ENCODE measurements at regions not wholly inside any gene's neighbourhood (a gene's known extent, or its start where the extent isn't known, plus 50 kb on each side); places are given as distances from the start of the nearest gene placed in this dataset.

- ATAC-seq (no peak), DNase-seq (no peak)
- no peaks in the 10 kb centered on the region for H3K36me3 Mint-ChIP-seq
- H3K9me3 Mint-ChIP-seq = peaks cover 0 to 28% (median 2%) of the 10 kb centered on the region in 9 donors
- H3K4me1 Mint-ChIP-seq = no peaks in the 10 kb centered on the region
- no peaks in the 10 kb centered on the region for H3K27me3 Mint-ChIP-seq
- POLR2A ChIA-PET = no interaction called here
- no peak overlapping the region for H3K27ac Mint-ChIP-seq
- no peak overlapping the region for H3K4me3 Mint-ChIP-seq
These were observed 378.3 kb upstream of the PRICKLE1 start for GRCh38 chr12:42967850-42968249.

GRCh38 chr12:42963988-42964387 lies 374.4 kb upstream of the PRICKLE1 start:
- no peak for ATAC-seq
- POLR2A ChIA-PET = no interaction called here
- H3K27me3 Mint-ChIP-seq = no peaks in the 10 kb centered on the region

GRCh38 chr12:42962384-42962783 lies 372.8 kb upstream of the PRICKLE1 start:
- H3K4me3 Mint-ChIP-seq = no peak overlapping the region
- DNase-seq (no peak), ATAC-seq (no peak)
- H3K36me3 Mint-ChIP-seq = no peaks in the 10 kb centered on the region
- peaks cover 0 to 3% (median 0%) of the 10 kb centered on the region in 9 donors for H3K9me3 Mint-ChIP-seq
- POLR2A ChIA-PET = no interaction called here
- no peak overlapping the region for H3K27ac Mint-ChIP-seq
- H3K4me1 Mint-ChIP-seq = no peaks in the 10 kb centered on the region
- no peaks in the 10 kb centered on the region for H3K27me3 Mint-ChIP-seq

More at GRCh38 chr12:42963988-42964387, 374.4 kb upstream of the PRICKLE1 start:
- Mint-ChIP-seq H3K4me1 (no peaks in the 10 kb centered on the region), H3K4me3 (no peak overlapping the region), H3K27ac (no peak overlapping the region), H3K9me3 (peaks cover 0 to 6% (median 1%) of the 10 kb centered on the region in 9 donors), H3K36me3 (no peaks in the 10 kb centered on the region)
- DNase-seq = no peak

- Mint-ChIP-seq H3K36me3 (no peaks in the 10 kb centered on the region), H3K27ac (no peak overlapping the region), H3K27me3 (no peaks in the 10 kb centered on the region), H3K9me3 (peaks cover 0 to 2% (median 0%) of the 10 kb centered on the region in 9 donors), H3K4me3 (no peak overlapping the region), H3K4me1 (no peaks in the 10 kb centered on the region)
- ATAC-seq (no peak), DNase-seq (no peak)
- POLR2A ChIA-PET = no interaction called here
These were observed 371.8 kb upstream of the PRICKLE1 start for GRCh38 chr12:42961395-42961794.

- peaks cover 0 to 2% (median 0%) of the 10 kb centered on the region in 9 donors for H3K9me3 Mint-ChIP-seq
- no peaks in the 10 kb centered on the region for H3K4me1 Mint-ChIP-seq
- no peaks in the 10 kb centered on the region for H3K36me3 Mint-ChIP-seq
- no peak overlapping the region for H3K4me3 Mint-ChIP-seq
- no peak for DNase-seq
- POLR2A ChIA-PET = no interaction called here
- H3K27ac Mint-ChIP-seq = no peak overlapping the region
- ATAC-seq = no peak
- H3K27me3 Mint-ChIP-seq = no peaks in the 10 kb centered on the region
These were observed 370.6 kb upstream of the PRICKLE1 start for GRCh38 chr12:42960087-42960527.

GRCh38 chr12:42958291-42958674 lies 368.7 kb upstream of the PRICKLE1 start:
- no peak for ATAC-seq
- POLR2A ChIA-PET = no interaction called here
- H3K4me1 Mint-ChIP-seq = no peaks in the 10 kb centered on the region
- H3K36me3 Mint-ChIP-seq = no peaks in the 10 kb centered on the region
- peaks cover 0 to 11% (median 0%) of the 10 kb centered on the region in 9 donors for H3K9me3 Mint-ChIP-seq
- H3K4me3 Mint-ChIP-seq = no peak overlapping the region
- no peak for DNase-seq
- H3K27ac Mint-ChIP-seq = no peak overlapping the region
- no peaks in the 10 kb centered on the region for H3K27me3 Mint-ChIP-seq

GRCh38 chr12:42957561-42958290 lies 368.2 kb upstream of the PRICKLE1 start:
- ATAC-seq (no peak), DNase-seq (no peak)
- no peaks in the 10 kb centered on the region for H3K4me1 Mint-ChIP-seq
- no peak overlapping the region for H3K27ac Mint-ChIP-seq
- H3K9me3 Mint-ChIP-seq = peaks cover 0 to 11% (median 0%) of the 10 kb centered on the region in 9 donors
- POLR2A ChIA-PET = no interaction called here
- no peak overlapping the region for H3K4me3 Mint-ChIP-seq
- H3K36me3 Mint-ChIP-seq = no peaks in the 10 kb centered on the region
- no peaks in the 10 kb centered on the region for H3K27me3 Mint-ChIP-seq

- H3K4me3 Mint-ChIP-seq = no peak overlapping the region
- H3K27me3 Mint-ChIP-seq = no peaks in the 10 kb centered on the region
- ATAC-seq (no peak), DNase-seq (no peak)
- H3K27ac Mint-ChIP-seq = no peak overlapping the region
- H3K9me3 Mint-ChIP-seq = peaks cover 0 to 11% (median 2%) of the 10 kb centered on the region in 9 donors
- H3K4me1 Mint-ChIP-seq = no peaks in the 10 kb centered on the region
- POLR2A ChIA-PET = no interaction called here
- no peaks in the 10 kb centered on the region for H3K36me3 Mint-ChIP-seq
These were observed 367.6 kb upstream of the PRICKLE1 start for GRCh38 chr12:42957136-42957535.

GRCh38 chr12:42953021-42953420 lies 363.5 kb upstream of the PRICKLE1 start:
- Mint-ChIP-seq H3K36me3 (no peaks in the 10 kb centered on the region), H3K9me3 (peaks cover 0 to 11% (median 6%) of the 10 kb centered on the region in 9 donors), H3K27ac (no peak overlapping the region), H3K27me3 (peaks cover 0 to 8% (median 0%) of the 10 kb centered on the region in 5 donors), H3K4me1 (no peaks in the 10 kb centered on the region), H3K4me3 (no peak overlapping the region)
- no peak for DNase-seq
- POLR2A ChIA-PET = no interaction called here
- ATAC-seq = no peak

GRCh38 chr12:42946871-42947381 lies 357.4 kb upstream of the PRICKLE1 start:
- peaks cover 0 to 8% (median 0%) of the 10 kb centered on the region in 5 donors for H3K27me3 Mint-ChIP-seq
- no peak for DNase-seq
- no peaks in the 10 kb centered on the region for H3K4me1 Mint-ChIP-seq
- POLR2A ChIA-PET = no interaction called here
- no peak for ATAC-seq
- peaks cover 0 to 6% (median 0%) of the 10 kb centered on the region in 3 donors for H3K36me3 Mint-ChIP-seq
- peaks cover 1 to 36% (median 17%) of the 10 kb centered on the region in 9 donors for H3K9me3 Mint-ChIP-seq
- no peak overlapping the region for H3K27ac Mint-ChIP-seq
- H3K4me3 Mint-ChIP-seq = no peak overlapping the region

- POLR2A ChIA-PET = no interaction called here
- Mint-ChIP-seq H3K9me3 (peaks cover 5 to 46% (median 20%) of the 10 kb centered on the region in 9 donors), H3K27ac (no peak overlapping the region), H3K4me1 (no peaks in the 10 kb centered on the region), H3K36me3 (peaks cover 0 to 12% (median 0%) of the 10 kb centered on the region in 3 donors), H3K27me3 (peaks cover 0 to 8% (median 0%) of the 10 kb centered on the region in 5 donors), H3K4me3 (no peak overlapping the region)
- ATAC-seq = no peak
- DNase-seq = no peak
These were observed 356.4 kb upstream of the PRICKLE1 start for GRCh38 chr12:42945927-42946326.

GRCh38 chr12:42944516-42944915 lies 355.0 kb upstream of the PRICKLE1 start:
- POLR2A ChIA-PET = no interaction called here
- Mint-ChIP-seq H3K27me3 (peaks cover 0 to 3% (median 0%) of the 10 kb centered on the region in 5 donors), H3K4me3 (no peak overlapping the region), H3K9me3 (peaks cover 6 to 44% (median 24%) of the 10 kb centered on the region in 9 donors), H3K36me3 (peaks cover 0 to 12% (median 0%) of the 10 kb centered on the region in 3 donors), H3K4me1 (no peaks in the 10 kb centered on the region), H3K27ac (no peak overlapping the region)
- ATAC-seq (no peak), DNase-seq (no peak)

- Mint-ChIP-seq H3K4me3 (no peak overlapping the region), H3K4me1 (no peaks in the 10 kb centered on the region), H3K36me3 (peaks cover 0 to 7% (median 0%) of the 10 kb centered on the region in 3 donors), H3K27ac (no peak overlapping the region), H3K9me3 (peaks cover 9 to 27% (median 16%) of the 10 kb centered on the region in 9 donors), H3K27me3 (peaks cover 0 to 3% (median 0%) of the 10 kb centered on the region in 5 donors)
- DNase-seq (no peak), ATAC-seq (no peak)
- POLR2A ChIA-PET = no interaction called here
These were observed 347.4 kb upstream of the PRICKLE1 start for GRCh38 chr12:42936991-42937390.

All from naive thymus-derived CD8-positive, alpha-beta T cell (primary cell).